Activated T-cell treated with anti-CD3 and anti-CD28 coated beads, Interleukin-2, amount 50 U/mL, for 72 hours (primary cell): ENCODE measurements at regions not wholly inside any gene's neighbourhood (a gene's known extent, or its start where the extent isn't known, plus 50 kb on each side); places are given as distances from the start of the nearest gene placed in this dataset.
"Not testable (repeated sequence)": the region's sequence is repeated elsewhere in the genome, so short reads cannot be mapped to it uniquely, and the experiment has no call there.

Experiments
- ATAC-seq, 2 donors: fragments of 150-1000 bp; cut with Tn5 transposase; replicated peaks in 1 of 2; 2 replicates each; pipeline ENCODE4 v1.10.0; 2021; ENCODE audit warnings: moderate library complexity in 2 of 2, mild to moderate bottlenecking in 1 of 2
- DNase-seq, 2 donors: peaks; one replicate each; pipeline ENCODE4 v3.0.0; 2021 to 2022; ENCODE audit warnings: mixed read lengths in 1 of 2
- H3K27ac Mint-ChIP-seq: one replicate; pipeline ENCODE4 v1.8.0; 2022; ENCODE audit warnings: mild to moderate bottlenecking, moderate library complexity, mixed read lengths
- H3K27me3 Mint-ChIP-seq: one replicate; pipeline ENCODE4 v1.8.0; 2022; ENCODE audit warnings: low read depth, mixed read lengths
- H3K36me3 Mint-ChIP-seq, 2 donors: one replicate each; pipeline ENCODE4 v1.8.0; 2022; ENCODE audit warnings: mixed read lengths in 2 of 2, mild to moderate bottlenecking in 1 of 2; ENCODE audit not compliant: insufficient read depth in 2 of 2
- H3K4me1 Mint-ChIP-seq: one replicate; pipeline ENCODE4 v1.8.0; 2022; ENCODE audit warnings: low read depth, mixed read lengths
- H3K4me3 Mint-ChIP-seq, 2 donors: one replicate each; pipeline ENCODE4 v1.8.0; 2022; ENCODE audit warnings: mild to moderate bottlenecking in 2 of 2, mixed read lengths in 2 of 2, moderate library complexity in 2 of 2
- H3K9me3 Mint-ChIP-seq, 2 donors: one replicate each; pipeline ENCODE4 v1.8.0; 2022; ENCODE audit warnings: mixed read lengths in 2 of 2

GRCh38 chr7:33794959-33795358 is 110.4 kb upstream of the BMPER start:
- Mint-ChIP-seq H3K36me3 (no peaks in the 10 kb centered on the region), H3K27ac (no peak overlapping the region), H3K27me3 (no peaks in the 10 kb centered on the region), H3K4me1 (no peaks in the 10 kb centered on the region), H3K4me3 (no peak overlapping the region), H3K9me3 (peaks cover 0 to 3% of the 10 kb centered on the region in 2 donors)
- DNase-seq = no peak
- ATAC-seq = no peak

GRCh38 chr7:33796538-33796937 is 108.8 kb upstream of the BMPER start:
- Mint-ChIP-seq H3K36me3 (no peaks in the 10 kb centered on the region), H3K4me3 (no peak overlapping the region), H3K9me3 (peaks cover 0 to 3% of the 10 kb centered on the region in 2 donors), H3K27ac (no peak overlapping the region), H3K4me1 (no peaks in the 10 kb centered on the region), H3K27me3 (no peaks in the 10 kb centered on the region)
- no peak for ATAC-seq
- DNase-seq = no peak

GRCh38 chr7:33797512-33797911 is 107.8 kb upstream of the BMPER start:
- not testable (repeated sequence) for H3K27ac Mint-ChIP-seq, H3K9me3 Mint-ChIP-seq, DNase-seq, ATAC-seq, H3K4me3 Mint-ChIP-seq, H3K4me1 Mint-ChIP-seq, H3K27me3 Mint-ChIP-seq, H3K36me3 Mint-ChIP-seq

- Mint-ChIP-seq H3K36me3 (no peaks in the 10 kb centered on the region), H3K27ac (no peak overlapping the region), H3K9me3 (peaks cover 0 to 3% of the 10 kb centered on the region in 2 donors), H3K4me1 (no peaks in the 10 kb centered on the region), H3K27me3 (no peaks in the 10 kb centered on the region), H3K4me3 (no peak overlapping the region)
- ATAC-seq (no peak), DNase-seq (no peak)
Measured at GRCh38 chr7:33798686-33799325, 106.5 kb upstream of the BMPER start.

GRCh38 chr7:33799766-33800165 is 105.6 kb upstream of the BMPER start:
- Mint-ChIP-seq H3K4me1 (no peaks in the 10 kb centered on the region), H3K27ac (no peak overlapping the region), H3K27me3 (no peaks in the 10 kb centered on the region), H3K9me3 (peaks cover 0 to 3% of the 10 kb centered on the region in 2 donors), H3K36me3 (no peaks in the 10 kb centered on the region), H3K4me3 (no peak overlapping the region)
- DNase-seq (no peak), ATAC-seq (no peak)

GRCh38 chr7:33802600-33802999 is 102.7 kb upstream of the BMPER start:
- Mint-ChIP-seq H3K9me3 (peaks cover 0 to 3% of the 10 kb centered on the region in 2 donors), H3K4me3 (no peak overlapping the region), H3K36me3 (no peaks in the 10 kb centered on the region), H3K4me1 (no peaks in the 10 kb centered on the region), H3K27ac (no peak overlapping the region), H3K27me3 (no peaks in the 10 kb centered on the region)
- ATAC-seq = no peak
- DNase-seq = no peak

GRCh38 chr7:33804140-33804660 is 101.1 kb upstream of the BMPER start:
- H3K4me1 Mint-ChIP-seq = no peaks in the 10 kb centered on the region

GRCh38 chr7:33805630-33806233 is 99.6 kb upstream of the BMPER start:
- ATAC-seq = no peak
- Mint-ChIP-seq H3K27ac (no peak overlapping the region), H3K9me3 (no peaks in the 10 kb centered on the region), H3K27me3 (no peaks in the 10 kb centered on the region), H3K36me3 (no peaks in the 10 kb centered on the region), H3K4me1 (no peaks in the 10 kb centered on the region), H3K4me3 (no peak overlapping the region)
- no peak for DNase-seq

More at GRCh38 chr7:33804140-33804660, 101.1 kb upstream of the BMPER start:
- ATAC-seq (no peak), DNase-seq (no peak)
- Mint-ChIP-seq H3K27me3 (no peaks in the 10 kb centered on the region), H3K27ac (no peak overlapping the region), H3K9me3 (peaks cover 0 to under 1% of the 10 kb centered on the region in 2 donors), H3K4me3 (no peak overlapping the region), H3K36me3 (no peaks in the 10 kb centered on the region)

GRCh38 chr7:33806298-33807154 is 98.8 kb upstream of the BMPER start:
- Mint-ChIP-seq H3K9me3 (no peaks in the 10 kb centered on the region), H3K27me3 (no peaks in the 10 kb centered on the region), H3K36me3 (no peaks in the 10 kb centered on the region), H3K4me1 (no peaks in the 10 kb centered on the region), H3K27ac (no peak overlapping the region), H3K4me3 (no peak overlapping the region)
- DNase-seq = no peak
- no peak for ATAC-seq

GRCh38 chr7:33807155-33807530 is 98.2 kb upstream of the BMPER start:
- Mint-ChIP-seq H3K27me3 (no peaks in the 10 kb centered on the region), H3K4me3 (no peak overlapping the region), H3K9me3 (no peaks in the 10 kb centered on the region), H3K36me3 (no peaks in the 10 kb centered on the region), H3K27ac (no peak overlapping the region), H3K4me1 (no peaks in the 10 kb centered on the region)
- ATAC-seq (no peak), DNase-seq (no peak)

GRCh38 chr7:33807779-33808482 is 97.4 kb upstream of the BMPER start:
- no peak overlapping the region for H3K4me3 Mint-ChIP-seq
- DNase-seq (peak; percentile 4 to 10), ATAC-seq (no peak)
- no peaks in the 10 kb centered on the region for H3K4me1 Mint-ChIP-seq
- no peaks in the 10 kb centered on the region for H3K9me3 Mint-ChIP-seq
- peaks cover 2 to 3% of the 10 kb centered on the region in 2 donors for H3K36me3 Mint-ChIP-seq
- H3K27ac Mint-ChIP-seq = no peak overlapping the region
- H3K27me3 Mint-ChIP-seq = no peaks in the 10 kb centered on the region

- peaks cover 2 to 3% of the 10 kb centered on the region in 2 donors for H3K36me3 Mint-ChIP-seq
- no peak overlapping the region for H3K4me3 Mint-ChIP-seq
- peaks cover 0 to 5% of the 10 kb centered on the region in 2 donors for H3K9me3 Mint-ChIP-seq
- H3K27ac Mint-ChIP-seq = no peak overlapping the region
- no peaks in the 10 kb centered on the region for H3K27me3 Mint-ChIP-seq
- no peaks in the 10 kb centered on the region for H3K4me1 Mint-ChIP-seq
- DNase-seq = no peak
- no peak for ATAC-seq
Measured at GRCh38 chr7:33809228-33809627, 96.1 kb upstream of the BMPER start.

- H3K9me3 Mint-ChIP-seq = peaks cover 0 to 7% of the 10 kb centered on the region in 2 donors
- peaks cover 2 to 3% of the 10 kb centered on the region in 2 donors for H3K36me3 Mint-ChIP-seq
- no peaks in the 10 kb centered on the region for H3K4me1 Mint-ChIP-seq
- no peak overlapping the region for H3K4me3 Mint-ChIP-seq
- DNase-seq = no peak
- H3K27me3 Mint-ChIP-seq = peaks cover 7% of the 10 kb centered on the region
- no peak for ATAC-seq
- no peak overlapping the region for H3K27ac Mint-ChIP-seq
Measured at GRCh38 chr7:33810356-33810755, 95.0 kb upstream of the BMPER start.
